Stimulated activated naive B cell treated with anti-CD40 and anti-IgM and Interleukin-4, amounts not matched to agents 10 μg/mL and 1 μg/mL and 100 μg/mL, for 72 hours (primary cell): ENCODE measurements at regions not wholly inside any gene's neighbourhood (a gene's known extent, or its start where the extent isn't known, plus 50 kb on each side); places are given as distances from the start of the nearest gene placed in this dataset.
A peak's percentile ranks its signal among the peaks of the same experiment; 100 is the strongest.

Experiments used
- ATAC-seq, 2 donors: fragments of 150-1000 bp; cut with Tn5 transposase; replicated peaks; 2 replicates each; pipeline ENCODE4 v1.10.0; 2021; ENCODE audit warnings: moderate library complexity in 1 of 2
- DNase-seq: peaks from one replicate; pipeline ENCODE4 v3.0.0; 2021
- H3K27ac Mint-ChIP-seq: one replicate; pipeline ENCODE4 v1.8.0; 2022; ENCODE audit warnings: mild to moderate bottlenecking, mixed read lengths
- H3K27me3 Mint-ChIP-seq, 2 donors: one replicate each; pipeline ENCODE4 v1.8.0; 2022; ENCODE audit warnings: mixed read lengths in 2 of 2
- H3K36me3 Mint-ChIP-seq, 2 donors: one replicate each; pipeline ENCODE4 v1.8.0; 2022; ENCODE audit warnings: mixed read lengths in 2 of 2, mild to moderate bottlenecking in 1 of 2
- H3K4me1 Mint-ChIP-seq, 2 donors: one replicate each; pipeline ENCODE4 v1.8.0; 2022; ENCODE audit warnings: mixed read lengths in 2 of 2, mild to moderate bottlenecking in 1 of 2
- H3K4me3 Mint-ChIP-seq, 2 donors: one replicate each; pipeline ENCODE4 v1.8.0; 2022; ENCODE audit warnings: mild to moderate bottlenecking in 2 of 2, mixed read lengths in 2 of 2, moderate library complexity in 1 of 2
- H3K9me3 Mint-ChIP-seq, 2 donors: one replicate each; pipeline ENCODE4 v1.8.0; 2022; ENCODE audit warnings: mixed read lengths in 2 of 2, mild to moderate bottlenecking in 1 of 2

- Mint-ChIP-seq H3K4me3 (no peak overlapping the region), H3K4me1 (no peaks in the 10 kb centered on the region), H3K27me3 (no peaks in the 10 kb centered on the region), H3K36me3 (no peaks in the 10 kb centered on the region), H3K9me3 (no peaks in the 10 kb centered on the region), H3K27ac (no peak overlapping the region)
- ATAC-seq (no peak), DNase-seq (no peak)
These were observed 191.6 kb downstream of the TENT4A start for GRCh38 chr5:6904860-6905259.

GRCh38 chr5:6905423-6905822 is 192.2 kb downstream of the TENT4A start:
- Mint-ChIP-seq H3K4me3 (no peak overlapping the region), H3K4me1 (no peaks in the 10 kb centered on the region), H3K27ac (no peak overlapping the region), H3K27me3 (no peaks in the 10 kb centered on the region), H3K36me3 (no peaks in the 10 kb centered on the region), H3K9me3 (no peaks in the 10 kb centered on the region)
- ATAC-seq, result no peak
- no peak for DNase-seq

GRCh38 chr5:6905883-6906282 is 192.7 kb downstream of the TENT4A start:
- Mint-ChIP-seq H3K27ac (no peak overlapping the region), H3K27me3 (no peaks in the 10 kb centered on the region), H3K4me3 (no peak overlapping the region), H3K9me3 (no peaks in the 10 kb centered on the region), H3K4me1 (no peaks in the 10 kb centered on the region), H3K36me3 (no peaks in the 10 kb centered on the region)
- ATAC-seq (no peak), DNase-seq (no peak)

DNA sequence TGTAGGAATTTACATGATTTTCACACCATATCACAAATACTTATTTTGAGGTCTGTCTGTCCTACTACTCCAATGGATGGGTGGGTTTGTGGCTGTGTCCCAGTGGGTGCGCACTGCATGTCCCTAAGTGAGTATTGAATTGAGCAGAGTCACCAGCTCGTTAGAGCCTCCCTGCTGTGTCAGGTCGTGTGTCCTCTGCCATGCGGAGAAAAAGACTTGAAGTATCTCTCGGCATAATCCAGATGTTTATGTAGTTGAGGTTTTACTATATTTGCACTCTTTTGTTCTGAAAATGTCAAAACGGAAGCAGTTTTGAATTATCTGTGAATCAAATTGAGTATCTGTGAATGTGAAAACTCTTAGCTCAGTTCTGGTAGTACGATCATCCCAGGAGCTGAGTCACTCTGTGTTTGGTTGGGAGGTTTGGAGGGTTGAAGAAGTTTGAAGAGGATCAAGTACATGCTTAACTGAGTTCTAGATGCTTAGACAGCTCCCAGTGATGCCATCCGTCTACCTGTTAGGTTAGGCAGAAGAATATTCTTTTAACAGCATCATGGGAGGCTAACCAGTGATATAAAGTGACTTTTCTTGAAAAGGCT is 194.2 kb downstream of the TENT4A start:
- H3K27me3 Mint-ChIP-seq, result peaks cover 0 to 5% of the 10 kb centered on the region in 2 donors
- no peaks in the 10 kb centered on the region for H3K36me3 Mint-ChIP-seq
- H3K4me1 Mint-ChIP-seq, result no peaks in the 10 kb centered on the region
- ATAC-seq (no peak), DNase-seq (no peak)
- no peak overlapping the region for H3K27ac Mint-ChIP-seq
- H3K9me3 Mint-ChIP-seq, result no peaks in the 10 kb centered on the region
- no peak overlapping the region for H3K4me3 Mint-ChIP-seq

GRCh38 chr5:6909901-6910300 is 196.7 kb downstream of the TENT4A start:
- Mint-ChIP-seq H3K27me3 (peaks cover 5% of the 10 kb centered on the region in 2 donors), H3K4me1 (no peaks in the 10 kb centered on the region), H3K27ac (peak overlapping the region; percentile 48), H3K4me3 (no peak overlapping the region), H3K9me3 (no peaks in the 10 kb centered on the region), H3K36me3 (no peaks in the 10 kb centered on the region)
- no peak for DNase-seq
- no peak for ATAC-seq

- no peak for DNase-seq
- Mint-ChIP-seq H3K27ac (no peak overlapping the region), H3K4me1 (no peaks in the 10 kb centered on the region), H3K36me3 (no peaks in the 10 kb centered on the region), H3K4me3 (no peak overlapping the region), H3K9me3 (no peaks in the 10 kb centered on the region), H3K27me3 (peaks cover 5% of the 10 kb centered on the region in 2 donors)
- ATAC-seq, result no peak
These were observed 197.7 kb downstream of the TENT4A start for GRCh38 chr5:6910950-6911349.

DNA sequence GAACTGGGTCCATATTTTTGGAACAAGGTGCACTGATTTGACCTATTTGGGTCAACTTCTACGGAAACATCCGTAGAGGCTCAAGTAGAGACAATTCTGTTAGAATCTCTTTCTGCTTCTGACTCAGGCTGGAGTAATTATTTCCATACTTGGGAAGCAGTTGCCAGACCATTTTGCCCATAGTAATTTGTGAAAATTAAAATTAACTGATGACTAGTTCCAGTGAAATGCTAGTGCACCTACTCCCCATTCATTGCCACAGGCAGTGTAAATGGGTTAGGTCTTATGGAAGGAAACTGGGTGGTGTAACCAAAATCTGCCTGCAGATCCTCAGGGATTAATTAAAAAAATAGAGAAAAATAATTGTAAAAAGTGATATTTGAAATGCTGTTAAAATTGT is 201.1 kb downstream of the TENT4A start:
- Mint-ChIP-seq H3K9me3 (peaks cover 6 to 13% of the 10 kb centered on the region in 2 donors), H3K27me3 (peaks cover 5% of the 10 kb centered on the region in 2 donors), H3K27ac (no peak overlapping the region), H3K4me3 (no peak overlapping the region), H3K36me3 (no peaks in the 10 kb centered on the region), H3K4me1 (no peaks in the 10 kb centered on the region)
- no peak for ATAC-seq
- DNase-seq, result no peak

GRCh38 chr5:6915574-6915973 is 202.3 kb downstream of the TENT4A start:
- Mint-ChIP-seq H3K27ac (no peak overlapping the region), H3K9me3 (peaks cover 6 to 17% of the 10 kb centered on the region in 2 donors), H3K4me1 (no peaks in the 10 kb centered on the region), H3K36me3 (no peaks in the 10 kb centered on the region), H3K4me3 (no peak overlapping the region), H3K27me3 (peaks cover 5% of the 10 kb centered on the region in 2 donors)
- ATAC-seq, result no peak
- DNase-seq, result no peak

GRCh38 chr5:6918255-6918654 is 205.0 kb downstream of the TENT4A start:
- Mint-ChIP-seq H3K27ac (no peak overlapping the region), H3K4me1 (no peaks in the 10 kb centered on the region), H3K36me3 (no peaks in the 10 kb centered on the region), H3K27me3 (peaks cover 0 to 5% of the 10 kb centered on the region in 2 donors), H3K4me3 (no peak overlapping the region), H3K9me3 (peaks cover 14 to 21% of the 10 kb centered on the region in 2 donors)
- ATAC-seq (no peak), DNase-seq (no peak)

- peaks cover 14 to 21% of the 10 kb centered on the region in 2 donors for H3K9me3 Mint-ChIP-seq
- no peak overlapping the region for H3K27ac Mint-ChIP-seq
- DNase-seq (no peak), ATAC-seq (no peak)
- H3K36me3 Mint-ChIP-seq, result no peaks in the 10 kb centered on the region
- H3K4me3 Mint-ChIP-seq, result no peak overlapping the region
- no peaks in the 10 kb centered on the region for H3K4me1 Mint-ChIP-seq
- H3K27me3 Mint-ChIP-seq, result no peaks in the 10 kb centered on the region
These were observed 207.5 kb downstream of the TENT4A start for GRCh38 chr5:6920628-6921256.

DNA sequence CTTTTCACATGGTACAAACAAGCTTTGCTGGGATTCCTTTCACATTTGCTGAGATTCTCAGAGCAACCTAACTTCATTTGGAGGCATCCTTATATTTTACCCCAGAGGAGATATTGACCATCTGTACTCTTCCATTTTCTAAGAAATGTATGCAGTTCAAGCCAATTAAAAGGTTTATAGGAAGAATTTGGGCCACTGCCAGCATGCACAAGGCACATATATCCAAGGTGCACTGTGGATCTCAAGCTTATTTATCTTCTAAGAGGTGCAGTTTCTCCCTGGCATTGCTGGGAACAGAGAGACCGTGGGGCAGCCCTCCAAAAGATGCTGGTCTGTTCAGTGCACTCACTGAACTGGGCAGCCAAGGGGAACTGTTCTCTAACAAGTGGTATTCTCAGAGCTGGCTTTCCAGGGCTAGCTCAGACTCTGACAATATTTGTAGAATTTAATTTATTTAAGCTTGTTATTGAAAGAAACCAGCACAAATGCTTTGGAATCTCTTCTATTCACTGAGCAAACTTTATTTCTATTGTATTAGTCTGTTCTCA is 213.3 kb downstream of the TENT4A start:
- Mint-ChIP-seq H3K27me3 (no peaks in the 10 kb centered on the region), H3K4me1 (no peaks in the 10 kb centered on the region), H3K4me3 (no peak overlapping the region), H3K36me3 (no peaks in the 10 kb centered on the region), H3K27ac (no peak overlapping the region), H3K9me3 (peaks cover under 1 to 11% of the 10 kb centered on the region in 2 donors)
- DNase-seq, result no peak
- ATAC-seq, result no peak

GRCh38 chr5:6936031-6936430 is 222.8 kb downstream of the TENT4A start:
- DNase-seq, result no peak
- ATAC-seq, result no peak
- H3K4me3 Mint-ChIP-seq, result no peak overlapping the region
- H3K27ac Mint-ChIP-seq, result no peak overlapping the region
- peaks cover 0 to 5% of the 10 kb centered on the region in 2 donors for H3K27me3 Mint-ChIP-seq
- H3K4me1 Mint-ChIP-seq, result no peaks in the 10 kb centered on the region
- no peaks in the 10 kb centered on the region for H3K36me3 Mint-ChIP-seq
- H3K9me3 Mint-ChIP-seq, result no peaks in the 10 kb centered on the region

- no peaks in the 10 kb centered on the region for H3K4me1 Mint-ChIP-seq
- ATAC-seq (no peak), DNase-seq (no peak)
- H3K4me3 Mint-ChIP-seq, result no peak overlapping the region
- no peaks in the 10 kb centered on the region for H3K36me3 Mint-ChIP-seq
- H3K9me3 Mint-ChIP-seq, result no peaks in the 10 kb centered on the region
- no peak overlapping the region for H3K27ac Mint-ChIP-seq
- H3K27me3 Mint-ChIP-seq, result peaks cover 0 to 5% of the 10 kb centered on the region in 2 donors
These were observed 224.4 kb downstream of the TENT4A start for GRCh38 chr5:6937677-6938076.

GRCh38 chr5:6941631-6942030 is 228.4 kb downstream of the TENT4A start:
- H3K9me3 Mint-ChIP-seq, result peaks cover 0 to 1% of the 10 kb centered on the region in 2 donors
- H3K36me3 Mint-ChIP-seq, result no peaks in the 10 kb centered on the region
- no peak overlapping the region for H3K27ac Mint-ChIP-seq
- H3K27me3 Mint-ChIP-seq, result peaks cover 0 to 5% of the 10 kb centered on the region in 2 donors
- H3K4me3 Mint-ChIP-seq, result no peak overlapping the region
- ATAC-seq (no peak), DNase-seq (no peak)
- no peaks in the 10 kb centered on the region for H3K4me1 Mint-ChIP-seq
